ENCODE measurements at regions not wholly inside any gene's neighbourhood (a gene's known extent, or its start where the extent isn't known, plus 50 kb on each side); places are given as distances from the start of the nearest gene placed in this dataset.

DNA sequence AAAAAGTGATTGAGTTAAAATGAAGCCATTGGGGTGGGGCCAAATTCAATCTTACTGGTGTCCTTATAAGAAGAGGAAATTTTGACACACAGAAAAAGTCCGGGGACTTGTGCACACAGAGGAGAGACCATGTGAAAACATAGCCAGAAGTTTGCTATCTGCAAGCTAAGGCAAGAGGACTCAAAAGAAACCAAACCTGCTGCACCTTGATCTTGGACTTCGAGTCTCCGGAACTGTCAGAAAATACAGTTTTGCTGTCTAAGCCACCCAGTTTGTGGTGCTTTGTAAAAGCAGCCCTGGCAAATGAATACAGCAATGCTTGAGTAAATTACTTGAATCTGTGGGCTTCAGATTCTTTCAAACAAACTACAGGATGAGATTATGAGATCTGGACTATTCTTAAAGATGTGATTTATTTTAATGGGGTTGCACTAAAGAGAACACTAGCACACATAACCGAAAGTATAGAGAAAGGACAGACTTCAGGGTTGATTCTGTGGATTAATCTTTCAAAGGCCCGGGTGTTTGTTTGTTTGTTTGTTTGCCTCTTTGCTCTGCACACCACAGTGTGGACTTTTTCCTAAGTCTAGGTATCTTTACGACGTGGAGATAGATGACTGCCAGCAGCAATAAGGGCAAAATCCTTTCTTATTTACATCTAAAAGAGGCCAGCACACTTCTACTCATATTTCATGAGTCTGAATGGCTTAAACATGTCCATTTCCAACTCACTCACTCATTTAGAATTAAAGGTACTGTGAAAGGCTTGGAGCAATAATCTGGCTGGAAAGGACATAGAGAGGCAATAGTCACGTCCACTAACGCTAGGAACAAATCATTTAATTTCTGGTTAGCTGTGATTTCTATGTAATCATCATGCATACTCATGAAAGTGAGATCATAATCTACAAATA, 53.9 kb upstream of the SSR3 start:
- TF ChIP-seq, protein P1, sequence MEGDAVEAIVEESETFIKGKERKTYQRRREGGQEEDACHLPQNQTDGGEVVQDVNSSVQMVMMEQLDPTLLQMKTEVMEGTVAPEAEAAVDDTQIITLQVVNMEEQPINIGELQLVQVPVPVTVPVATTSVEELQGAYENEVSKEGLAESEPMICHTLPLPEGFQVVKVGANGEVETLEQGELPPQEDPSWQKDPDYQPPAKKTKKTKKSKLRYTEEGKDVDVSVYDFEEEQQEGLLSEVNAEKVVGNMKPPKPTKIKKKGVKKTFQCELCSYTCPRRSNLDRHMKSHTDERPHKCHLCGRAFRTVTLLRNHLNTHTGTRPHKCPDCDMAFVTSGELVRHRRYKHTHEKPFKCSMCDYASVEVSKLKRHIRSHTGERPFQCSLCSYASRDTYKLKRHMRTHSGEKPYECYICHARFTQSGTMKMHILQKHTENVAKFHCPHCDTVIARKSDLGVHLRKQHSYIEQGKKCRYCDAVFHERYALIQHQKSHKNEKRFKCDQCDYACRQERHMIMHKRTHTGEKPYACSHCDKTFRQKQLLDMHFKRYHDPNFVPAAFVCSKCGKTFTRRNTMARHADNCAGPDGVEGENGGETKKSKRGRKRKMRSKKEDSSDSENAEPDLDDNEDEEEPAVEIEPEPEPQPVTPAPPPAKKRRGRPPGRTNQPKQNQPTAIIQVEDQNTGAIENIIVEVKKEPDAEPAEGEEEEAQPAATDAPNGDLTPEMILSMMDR (conservative IDR thresholded peaks at IDR 0.05; ENCODE audit: low read length), result no peak
- TF ChIP-seq EZH2phosphoT487 (IDR thresholded peaks at IDR 0.05; ENCODE audit: borderline replicate concordance, low read depth, low read length), result no peak
